Activated CD8-positive, alpha-beta memory T cell treated with anti-CD3 and anti-CD28 coated beads, Interleukin-2, amount 50 U/mL, for 48 hours (primary cell): ENCODE measurements at regions not wholly inside any gene's neighbourhood (a gene's known extent, or its start where the extent isn't known, plus 50 kb on each side); places are given as distances from the start of the nearest gene placed in this dataset.

Experiments
- DNase-seq: peaks from one replicate; pipeline ENCODE4 v3.0.0-alpha.2; 2020

DNA sequence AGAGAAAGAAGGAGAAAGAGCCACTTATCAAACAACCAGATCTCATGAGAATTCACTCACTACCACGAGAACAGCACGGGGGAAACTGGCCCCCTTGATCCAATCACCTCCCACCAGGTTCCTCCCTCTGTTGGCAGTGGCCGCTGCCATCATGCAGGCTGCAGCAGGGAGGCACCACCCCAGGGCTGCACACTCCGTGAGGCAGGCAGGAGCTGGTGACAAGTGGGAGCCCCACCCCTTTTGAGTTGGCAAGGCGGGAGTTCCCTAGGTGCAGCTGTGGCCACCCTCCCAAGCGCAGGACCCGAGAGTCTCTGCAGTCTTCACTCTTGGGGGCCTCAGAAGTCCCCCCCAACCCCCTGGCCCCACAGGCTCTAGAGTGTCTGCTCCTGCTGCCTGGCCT lies 83.9 kb upstream of the GJB5 start:
- DNase-seq: no peak

GRCh38 chr1:34671887-34672286 lies 83.0 kb upstream of the GJB5 start:
- no peak for DNase-seq

DNA sequence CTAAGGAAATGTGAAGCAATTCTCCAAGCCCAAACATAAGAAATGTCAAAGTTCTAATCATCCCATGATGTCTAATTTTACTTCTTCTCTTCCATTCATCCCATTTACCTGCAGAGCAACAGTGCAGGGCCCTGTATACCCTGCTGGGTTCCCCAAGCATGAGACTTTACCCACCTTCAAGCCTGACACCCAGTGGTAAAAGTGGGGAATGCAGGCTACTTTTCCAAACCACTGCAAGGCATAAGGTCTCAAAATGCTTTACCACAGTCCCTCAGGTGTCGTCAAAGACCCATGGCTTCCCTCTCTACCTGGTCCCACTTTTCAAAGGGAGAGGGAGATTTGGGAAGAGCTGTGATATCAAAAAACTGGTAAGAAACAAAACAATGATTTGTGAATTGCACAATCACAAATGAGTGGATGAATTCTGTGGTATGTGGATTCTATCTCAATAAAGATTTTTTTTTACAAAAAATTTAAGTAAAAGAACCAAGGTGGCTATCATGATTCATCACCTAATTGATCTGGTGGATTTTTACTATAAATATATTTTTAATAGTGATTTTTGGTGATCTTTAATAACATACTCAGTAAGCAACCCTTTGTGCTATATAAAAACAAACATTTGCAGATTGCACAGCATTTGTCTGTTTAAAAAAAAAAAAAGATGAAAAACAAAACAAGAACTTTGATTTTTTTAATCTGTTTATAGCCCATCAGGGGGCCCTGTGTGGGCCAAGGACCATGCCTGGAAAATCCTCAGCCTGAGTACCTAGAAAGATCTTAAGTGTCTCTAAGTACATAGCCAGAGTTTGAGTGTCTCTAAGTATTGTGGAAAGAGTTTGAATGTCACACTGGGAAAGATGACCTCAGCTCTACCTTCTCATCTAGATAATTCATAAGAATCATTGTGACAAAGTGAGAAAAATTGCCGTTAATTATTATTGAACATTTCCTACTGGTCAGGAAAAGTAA lies 73.1 kb upstream of the GJB5 start:
- peak; percentile 72 for DNase-seq

- DNase-seq: no peak
Measured at GRCh38 chr1:34682452-34683223, 72.2 kb upstream of the GJB5 start.

GRCh38 chr1:34683616-34684015 lies 71.2 kb upstream of the GJB5 start:
- no peak for DNase-seq

DNA sequence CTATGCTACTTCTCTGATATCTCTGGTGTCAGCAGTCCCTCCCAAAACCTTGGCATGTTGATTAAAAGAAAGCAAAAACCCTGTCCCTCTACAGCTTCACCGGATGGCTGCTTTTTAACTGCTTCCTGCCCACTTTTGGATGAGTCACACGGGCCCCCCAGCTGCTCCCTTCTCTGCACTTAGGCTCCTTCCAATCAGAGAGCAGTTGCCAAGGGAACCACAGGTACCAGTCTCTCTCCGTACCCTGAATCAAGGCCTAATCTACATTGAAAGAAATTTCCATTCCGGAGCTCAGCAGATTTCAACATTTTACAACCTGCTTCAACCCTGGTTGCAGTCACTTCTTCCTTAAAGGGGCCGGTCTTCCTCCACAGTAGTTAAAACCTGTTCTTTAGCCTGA lies 70.6 kb upstream of the GJB5 start:
- DNase-seq: no peak

GRCh38 chr1:34685225-34685624 lies 69.6 kb upstream of the GJB5 start:
- DNase-seq: no peak

- DNase-seq: no peak
Measured at GRCh38 chr1:34686531-34686930, 68.3 kb upstream of the GJB5 start.

GRCh38 chr1:34688006-34688741 lies 66.7 kb upstream of the GJB5 start:
- no peak for DNase-seq

GRCh38 chr1:34690269-34690668 lies 64.6 kb upstream of the GJB5 start:
- no peak for DNase-seq

DNA sequence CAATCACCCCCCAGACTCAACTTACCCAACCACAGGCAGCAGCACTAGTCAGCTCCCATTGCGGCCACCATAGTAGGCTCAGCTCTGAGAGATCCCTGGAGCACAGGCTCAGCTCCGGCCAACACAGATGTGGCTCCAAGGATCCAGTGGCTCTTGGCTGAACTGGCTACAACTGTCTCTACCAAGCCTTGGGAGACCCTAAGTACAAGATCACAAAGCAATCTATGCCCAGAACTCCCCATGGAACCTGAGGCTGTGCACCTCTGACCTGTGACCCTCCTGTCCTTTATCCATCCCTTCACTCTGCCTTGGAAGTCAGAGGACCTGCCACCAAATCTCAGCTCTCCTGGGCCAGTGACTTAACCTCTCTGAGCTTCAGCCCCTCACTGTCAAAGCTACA lies 61.8 kb upstream of the GJB5 start:
- no peak for DNase-seq

DNA sequence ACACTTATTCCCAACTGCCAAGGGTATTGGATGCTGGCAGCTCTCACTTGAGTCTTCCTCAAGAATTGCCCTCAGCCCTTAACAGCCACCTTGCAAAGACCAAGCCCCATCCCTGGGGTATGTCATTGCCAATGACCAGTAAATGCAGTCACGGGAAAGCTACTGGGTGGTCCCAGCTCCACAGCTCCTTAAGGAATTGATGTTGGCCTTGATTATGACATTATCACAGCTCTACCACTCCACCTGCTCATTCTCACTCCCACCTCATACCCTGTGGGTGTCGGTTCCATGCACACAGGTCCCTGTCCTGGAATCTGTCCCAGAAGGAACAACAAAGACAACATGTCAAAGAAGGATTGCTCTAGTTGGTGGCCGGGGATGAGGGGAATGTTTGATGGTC lies 60.5 kb upstream of the GJB5 start:
- DNase-seq: no peak

DNA sequence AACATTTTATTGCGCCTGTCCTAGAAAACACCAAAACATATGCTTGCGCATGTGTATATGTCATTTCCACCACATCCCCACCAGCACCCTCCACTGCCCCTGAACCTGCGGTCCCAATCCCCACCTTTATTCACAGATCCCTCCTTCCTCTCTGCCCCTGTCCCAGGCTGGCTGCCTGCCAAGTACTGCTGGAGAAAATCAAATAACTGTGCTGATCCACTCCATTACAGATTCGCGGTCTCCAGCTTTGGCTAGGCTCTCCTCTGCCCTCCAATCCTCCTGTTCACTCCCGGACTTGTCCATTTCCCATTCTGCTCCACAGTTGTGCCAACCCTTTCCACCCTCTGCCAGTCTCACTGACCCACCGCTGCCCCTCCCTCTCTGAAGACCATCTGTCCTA lies 59.3 kb upstream of the GJB5 start:
- DNase-seq: no peak

GRCh38 chr1:34696230-34696629 lies 58.6 kb upstream of the GJB5 start:
- DNase-seq: no peak

DNA sequence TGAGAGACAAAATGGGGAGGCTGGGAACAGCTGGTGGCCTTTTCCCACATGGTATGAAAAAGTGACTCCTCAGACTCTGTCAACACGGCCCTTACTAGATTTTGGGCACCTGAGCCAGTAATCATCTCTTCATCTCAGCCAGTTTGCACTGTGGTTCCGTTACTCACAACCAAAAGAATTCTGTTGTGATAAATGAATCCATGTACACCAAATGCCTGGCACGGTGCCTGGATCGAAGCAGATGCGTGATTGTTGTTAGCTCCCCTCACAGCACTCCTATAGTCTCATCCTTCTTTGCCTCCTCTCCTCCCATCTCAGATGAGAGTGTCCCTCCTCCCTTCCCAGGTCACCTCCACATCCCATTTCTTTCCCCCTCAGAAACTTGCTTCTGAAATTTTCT lies 57.9 kb upstream of the GJB5 start:
- no peak for DNase-seq

GRCh38 chr1:34697818-34698217 lies 57.0 kb upstream of the GJB5 start:
- no peak for DNase-seq

GRCh38 chr1:34701326-34702060 lies 53.4 kb upstream of the GJB5 start:
- no peak for DNase-seq
